ENCODE measurements at regions not wholly inside any gene's neighbourhood (a gene's known extent, or its start where the extent isn't known, plus 50 kb on each side); places are given as distances from the start of the nearest gene placed in this dataset.
A peak's percentile ranks its signal among the peaks of the same experiment; 100 is the strongest.
"Not testable (repeated sequence)": the region's sequence is repeated elsewhere in the genome, so short reads cannot be mapped to it uniquely, and the experiment has no call there.

DNA sequence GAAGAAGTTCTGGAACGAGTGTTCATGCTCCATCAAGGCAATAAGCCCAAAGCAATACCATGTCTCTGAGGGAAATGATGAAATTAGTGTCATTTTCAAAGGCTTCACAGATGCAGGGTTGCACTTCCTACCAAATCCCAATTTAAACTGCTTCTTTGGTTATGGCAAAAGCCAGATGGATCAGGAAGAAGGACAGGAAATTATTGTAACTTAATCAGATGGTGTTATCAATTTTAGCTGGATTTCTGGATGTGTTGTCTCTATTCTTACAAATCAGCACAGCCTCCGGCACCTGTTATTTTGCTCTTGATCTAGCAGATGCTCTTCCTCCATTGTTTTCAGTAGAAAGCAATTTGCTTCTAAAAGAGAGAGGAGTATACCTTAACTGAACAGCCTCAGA is 693.4 kb downstream of the SOCS6 start:
- no peak for DNase-seq

DNA sequence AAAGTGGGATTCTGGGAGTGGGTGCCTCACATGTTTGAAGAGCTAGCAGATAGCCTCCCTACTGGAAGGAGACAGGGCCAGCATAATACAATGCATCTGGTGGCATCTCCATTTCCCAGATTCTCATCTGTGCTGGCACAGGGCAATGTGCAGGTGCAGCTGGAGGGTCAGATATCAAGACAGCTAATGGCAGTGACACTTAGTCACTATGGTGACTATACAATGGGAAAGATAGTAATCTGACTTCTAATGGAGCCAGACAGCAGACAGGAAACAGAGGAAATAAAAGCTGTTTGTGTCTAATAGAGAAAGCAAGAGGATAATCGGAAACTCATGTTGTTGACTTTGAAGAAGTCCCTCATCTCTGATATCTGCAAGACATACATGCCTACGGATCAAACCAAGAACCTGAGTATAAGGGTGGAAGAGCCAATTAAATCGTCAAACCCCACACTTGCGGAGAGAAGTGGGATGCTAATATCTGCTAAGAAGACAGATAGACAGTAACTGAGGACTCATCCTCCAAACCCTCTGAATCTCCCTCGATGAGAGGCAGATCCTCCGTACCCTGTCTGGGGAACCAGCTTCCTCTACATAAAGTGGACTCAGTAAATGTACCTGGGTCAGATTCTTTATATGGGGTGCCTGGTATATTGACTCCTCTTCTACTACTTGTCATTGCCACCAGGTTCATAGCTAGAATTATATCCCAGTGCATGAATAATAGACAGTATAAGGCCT is 692.7 kb downstream of the SOCS6 start:
- no peak for DNase-seq

DNA sequence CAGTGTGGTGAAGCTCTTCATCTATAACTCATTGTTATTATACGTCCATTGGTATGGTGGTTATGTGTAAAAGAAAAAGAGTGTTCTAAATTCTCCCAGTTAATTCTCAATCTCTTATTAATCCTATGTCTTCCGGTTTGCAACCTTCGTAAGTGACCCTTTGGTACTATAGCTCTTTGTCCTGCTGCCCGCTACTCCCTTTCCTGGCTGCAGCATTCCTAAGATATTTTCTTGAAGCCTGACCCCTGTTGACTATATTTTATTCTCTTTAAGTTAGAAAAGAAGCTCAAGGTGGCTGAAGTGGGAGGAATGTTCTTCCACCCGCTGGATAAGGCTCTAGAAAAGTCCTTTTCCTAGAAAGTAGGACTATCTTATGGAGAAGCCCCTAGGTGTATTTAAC is 684.8 kb downstream of the SOCS6 start:
- DNase-seq = no peak

DNA sequence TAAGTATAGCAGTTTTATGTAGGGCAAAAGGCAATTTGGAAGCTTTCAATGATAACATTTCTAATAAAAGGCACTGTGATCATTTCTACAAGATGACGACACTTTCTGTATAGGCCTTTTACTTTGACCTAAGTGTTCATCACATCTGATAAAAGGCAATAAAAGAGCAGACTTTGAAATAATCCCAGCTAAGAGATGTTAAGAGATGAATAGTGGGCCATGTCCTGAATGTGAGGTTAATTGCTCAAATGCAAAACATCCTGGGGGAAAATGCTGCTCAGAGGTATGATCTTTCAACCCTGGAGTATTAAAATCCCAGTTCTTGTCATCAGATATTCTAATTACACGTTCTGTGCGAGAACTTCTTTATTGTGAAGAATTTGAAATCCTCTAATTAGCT is 677.6 kb downstream of the SOCS6 start:
- DNase-seq = no peak

DNA sequence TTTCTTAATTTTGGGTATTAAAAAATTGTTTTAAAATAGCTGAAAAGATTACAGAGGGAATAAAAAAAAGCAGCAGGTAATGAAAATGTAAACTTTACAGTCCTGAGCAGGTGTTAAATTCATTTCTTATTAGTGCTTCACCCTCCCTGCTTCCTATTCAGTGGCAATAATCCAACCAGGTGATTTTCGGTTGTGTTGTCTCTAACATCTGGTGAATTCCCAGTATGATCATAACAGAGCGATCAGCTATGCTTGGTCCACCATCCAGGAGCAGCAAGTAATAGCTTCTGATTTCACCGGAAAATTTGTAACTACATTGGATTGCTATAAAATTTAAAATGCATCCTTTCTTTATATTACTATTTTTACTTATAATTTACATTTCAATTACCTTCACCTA is 673.1 kb downstream of the SOCS6 start:
- no peak for DNase-seq

DNA sequence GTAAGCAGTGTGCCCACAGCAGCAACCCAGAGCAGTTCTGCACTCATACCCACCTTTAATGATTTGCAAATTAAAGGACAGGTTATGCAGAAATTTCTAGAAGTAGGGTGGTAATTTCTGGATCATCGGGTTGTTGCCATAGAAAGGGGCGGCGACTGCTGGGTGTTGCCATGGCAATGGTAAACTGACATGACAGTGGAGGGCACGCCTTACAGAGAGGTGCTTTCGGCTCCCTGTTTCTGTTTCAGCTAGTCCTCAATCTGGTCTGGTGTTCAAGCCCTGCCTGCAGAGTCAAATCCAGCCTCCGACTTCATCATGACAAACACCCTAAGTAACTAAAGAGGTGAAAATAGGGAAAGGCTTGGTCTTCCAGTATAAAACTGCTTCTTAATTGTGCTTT is 667.7 kb downstream of the SOCS6 start:
- no peak for DNase-seq

DNA sequence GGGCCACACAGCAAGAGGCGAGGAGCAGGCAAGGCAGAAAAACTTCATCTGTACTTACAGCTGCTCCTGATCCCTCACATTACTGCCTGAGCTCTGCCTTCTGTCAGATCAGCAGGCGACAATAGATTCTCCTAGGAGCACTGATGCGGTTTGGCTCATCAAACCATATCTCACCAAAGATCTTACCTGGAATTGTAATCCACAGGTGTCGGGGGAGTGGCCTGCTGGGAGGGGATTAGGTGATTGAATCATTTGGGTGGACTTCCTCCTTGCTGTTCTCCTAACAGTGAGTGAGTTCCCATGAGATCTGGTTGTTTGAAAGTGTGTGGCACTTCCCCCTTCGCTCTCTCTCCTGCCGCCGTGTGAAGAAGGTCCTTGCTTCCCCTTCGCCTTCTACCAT is 647.3 kb downstream of the SOCS6 start:
- DNase-seq = no peak

DNA sequence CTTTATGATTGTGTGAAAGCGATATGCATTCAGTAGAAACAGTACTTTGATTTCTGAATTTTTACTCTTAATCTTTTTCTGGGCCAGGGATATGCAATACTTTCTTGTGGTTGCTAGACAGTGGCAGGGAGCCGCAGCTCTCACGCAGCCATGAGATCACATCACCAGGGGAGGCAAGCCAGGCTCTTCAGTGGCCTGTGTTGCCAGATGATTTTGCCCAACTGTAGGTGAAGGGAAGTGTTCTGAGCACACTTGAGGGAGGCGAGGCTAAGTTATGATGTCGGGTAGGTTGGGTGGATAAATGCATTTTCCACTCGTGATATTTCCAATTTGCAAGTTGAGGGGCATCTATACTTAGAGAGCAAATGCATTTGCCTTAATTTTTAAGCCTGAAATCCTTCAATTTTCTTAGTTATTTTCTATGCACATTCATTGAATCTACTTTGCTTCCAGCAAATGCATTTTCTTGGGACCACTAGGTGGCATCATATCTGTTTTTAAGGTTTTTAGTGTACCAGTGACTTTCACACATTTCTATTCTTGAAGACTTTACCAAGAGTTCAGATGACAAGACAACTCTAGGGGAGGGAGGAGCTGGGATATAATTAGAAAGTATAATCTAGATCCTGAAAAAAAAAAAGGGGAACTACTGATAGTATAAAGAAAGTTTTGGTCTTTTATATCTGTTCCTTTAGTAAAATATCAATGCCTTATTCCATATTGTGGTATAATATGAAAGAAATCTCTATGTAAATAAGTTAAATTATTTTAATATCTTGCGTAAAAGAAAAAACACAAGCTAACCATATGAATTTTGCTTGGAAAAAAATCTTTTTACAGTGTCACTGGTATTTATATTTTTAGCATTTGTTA is 643.3 kb downstream of the SOCS6 start:
- DNase-seq = peak; percentile 10

DNA sequence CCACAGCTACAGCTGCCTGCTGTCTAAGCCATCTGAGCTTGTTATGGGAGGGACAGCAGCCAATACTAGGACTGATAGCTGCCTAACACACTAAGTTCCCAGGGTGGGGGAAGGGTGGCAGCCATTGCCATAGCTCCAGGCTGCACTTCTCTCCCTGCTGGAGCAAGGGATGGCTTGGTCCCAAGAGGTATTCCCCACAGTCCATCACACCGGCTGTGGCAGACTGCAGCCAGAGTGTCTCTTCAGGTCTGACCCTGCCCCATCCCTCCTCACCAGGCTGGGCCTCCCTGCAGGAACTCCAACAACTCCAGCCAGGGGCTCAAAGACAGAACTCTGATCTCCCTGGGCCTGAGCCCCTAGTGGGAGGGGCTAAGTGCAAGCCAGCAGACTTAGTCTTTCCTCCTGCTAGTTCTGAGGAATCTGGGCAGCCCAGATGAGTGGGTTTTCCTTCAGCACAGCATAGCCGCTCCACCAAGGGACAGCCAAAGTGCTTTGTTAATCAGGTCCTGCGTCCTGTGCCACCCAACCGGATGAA is 632.1 kb downstream of the SOCS6 start:
- no peak for DNase-seq

DNA sequence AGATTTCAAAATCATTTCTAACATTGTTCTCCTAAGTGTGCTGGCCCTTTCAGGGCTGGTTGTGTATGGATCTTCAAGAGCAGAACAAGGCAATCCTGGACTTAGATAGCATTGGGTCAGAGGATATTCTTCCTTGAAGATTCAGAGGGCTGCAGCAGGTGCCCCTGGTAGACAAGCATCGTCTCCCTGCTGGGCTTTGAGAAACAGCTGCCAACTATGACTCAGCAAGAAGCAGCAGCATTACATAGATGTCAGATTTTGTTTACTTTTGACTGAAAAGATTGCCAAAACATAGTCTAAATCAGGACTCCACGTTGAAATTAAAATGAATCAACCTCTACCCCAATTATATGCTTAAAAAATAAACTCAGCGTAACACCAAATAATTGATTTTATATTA is 618.8 kb downstream of the SOCS6 start:
- DNase-seq = no peak

DNA sequence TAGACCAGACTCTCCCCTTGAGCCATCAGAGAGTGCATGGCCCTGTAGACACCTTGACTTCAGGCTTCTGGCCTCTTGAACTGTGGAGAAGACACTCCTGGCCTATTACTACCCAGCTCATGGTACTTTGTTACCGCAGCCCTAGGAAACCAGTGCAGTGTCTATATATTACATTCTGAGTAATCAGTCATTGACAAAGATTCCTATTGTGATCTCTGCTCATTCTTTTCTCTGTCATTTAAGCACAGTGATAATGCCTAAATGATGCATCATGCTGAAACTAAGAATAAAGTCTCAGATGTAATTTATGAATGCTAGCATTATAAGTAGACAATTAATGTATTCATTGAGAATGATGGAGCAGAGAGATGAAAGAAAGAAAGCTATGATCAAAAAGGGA is 603.5 kb downstream of the SOCS6 start:
- DNase-seq = no peak

DNA sequence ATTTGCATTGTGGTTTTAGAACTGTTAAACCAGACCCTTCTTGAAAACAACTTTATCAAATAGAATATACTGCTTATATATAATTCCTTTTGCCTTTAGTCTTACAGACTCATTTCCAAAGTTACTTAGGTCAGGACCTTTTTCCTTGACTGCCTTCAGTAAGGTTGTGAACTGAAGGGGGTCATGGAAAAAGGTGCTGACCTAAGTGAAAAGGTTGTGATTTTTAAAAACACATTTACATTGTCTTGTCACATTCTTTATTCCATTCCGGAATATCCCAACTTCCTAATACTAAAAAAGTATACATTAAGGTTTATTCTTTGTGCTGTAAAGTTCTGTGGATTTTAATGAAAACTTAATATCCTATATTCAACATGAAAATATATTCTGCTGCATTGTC is 581.4 kb downstream of the SOCS6 start:
- no peak for DNase-seq

DNA sequence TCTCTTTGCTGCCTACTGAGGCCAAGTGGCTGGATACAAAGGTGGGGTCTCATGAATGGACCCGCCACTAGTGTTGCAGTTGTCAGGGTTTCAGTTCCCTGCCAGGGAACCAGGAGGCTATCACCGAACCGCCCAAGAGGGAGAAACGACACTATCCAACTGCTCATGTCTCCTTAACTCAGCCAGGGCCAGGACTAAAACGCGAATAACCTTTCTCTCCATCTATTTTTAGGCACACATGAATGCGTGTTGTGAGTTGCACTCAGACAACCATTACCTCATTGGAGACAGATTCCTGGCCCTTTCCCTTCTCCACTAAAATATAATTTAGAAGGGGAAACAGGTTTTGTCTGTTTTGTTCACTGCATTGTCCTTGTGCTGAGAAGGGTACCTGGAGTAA is 559.5 kb downstream of the SOCS6 start:
- DNase-seq = no peak

DNA sequence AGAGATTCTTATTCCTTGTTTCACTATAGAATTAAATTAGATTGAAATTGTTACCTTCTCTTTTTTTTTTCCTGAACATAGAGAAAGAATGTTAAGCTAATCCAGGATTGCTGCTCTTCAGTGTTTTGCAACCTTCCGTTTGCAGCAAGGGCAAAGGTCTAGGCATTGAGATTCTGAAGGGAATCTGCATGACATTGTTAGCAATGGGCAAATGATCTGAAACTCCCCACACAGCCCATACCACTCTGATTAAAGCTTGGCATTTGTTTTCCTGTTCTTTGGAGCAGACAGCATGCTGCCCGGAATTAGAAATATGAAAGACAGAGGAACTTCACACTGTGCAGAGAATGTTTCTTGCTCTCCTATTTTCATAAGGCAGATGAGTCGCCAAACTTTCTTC is 551.8 kb downstream of the SOCS6 start:
- no peak for DNase-seq

DNA sequence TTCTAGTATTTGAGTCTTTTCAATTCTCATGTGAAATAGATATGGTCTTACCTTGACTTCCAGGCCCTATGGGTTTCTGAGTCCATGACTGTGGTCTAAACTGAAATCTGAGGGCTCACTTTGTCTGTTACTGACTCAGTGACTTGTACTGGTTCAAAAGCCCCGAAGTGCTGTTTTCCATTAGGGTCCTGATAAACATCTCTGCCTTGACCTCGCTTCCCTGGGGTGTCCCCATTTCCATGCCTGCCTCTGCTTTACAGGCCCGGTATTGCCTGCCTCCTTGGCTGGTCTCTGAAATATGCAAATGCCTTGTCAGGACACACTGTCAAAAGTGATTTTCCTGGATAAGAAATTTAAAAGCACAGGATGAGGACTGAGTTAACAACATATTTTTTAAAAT is 538.8 kb downstream of the SOCS6 start:
- no peak for DNase-seq

DNA sequence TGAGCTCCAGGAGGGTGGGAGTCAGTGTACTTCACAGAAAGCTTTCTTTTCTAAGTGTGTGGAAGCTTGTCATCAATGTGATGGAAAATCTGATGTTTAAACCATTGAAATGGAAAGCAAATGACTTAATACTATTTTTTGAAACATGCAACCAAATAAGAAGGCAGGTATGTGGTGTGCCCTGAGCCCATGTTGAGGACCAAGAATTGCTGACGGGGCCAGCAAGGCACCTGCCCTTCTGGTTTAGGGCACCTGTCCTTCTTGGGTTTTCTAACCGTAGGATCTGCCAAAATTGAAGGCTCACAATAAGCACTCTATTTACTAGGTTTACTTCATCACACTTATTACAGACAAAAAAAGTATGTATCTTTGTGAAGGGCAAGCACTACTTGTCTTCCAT is 537.7 kb downstream of the SOCS6 start:
- no peak for DNase-seq

DNA sequence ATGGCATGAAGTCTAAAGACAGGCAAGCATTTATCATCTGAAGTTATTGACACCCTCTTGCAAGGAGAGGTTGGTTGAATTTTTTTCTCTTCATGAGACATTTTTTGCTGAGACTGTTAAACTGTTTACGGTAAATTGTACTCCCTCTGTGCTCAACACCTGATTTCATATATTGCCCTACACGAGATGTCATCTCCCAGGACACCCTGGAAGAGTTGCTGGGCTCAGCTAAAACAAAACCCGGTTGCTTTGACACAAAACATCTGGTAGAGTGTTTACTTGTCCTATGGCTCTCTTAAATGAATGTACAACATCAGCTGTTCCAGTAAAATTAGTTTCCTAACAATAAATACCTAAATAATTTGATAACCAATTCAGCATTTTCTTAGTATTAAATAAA is 533.8 kb downstream of the SOCS6 start:
- DNase-seq = no peak

DNA sequence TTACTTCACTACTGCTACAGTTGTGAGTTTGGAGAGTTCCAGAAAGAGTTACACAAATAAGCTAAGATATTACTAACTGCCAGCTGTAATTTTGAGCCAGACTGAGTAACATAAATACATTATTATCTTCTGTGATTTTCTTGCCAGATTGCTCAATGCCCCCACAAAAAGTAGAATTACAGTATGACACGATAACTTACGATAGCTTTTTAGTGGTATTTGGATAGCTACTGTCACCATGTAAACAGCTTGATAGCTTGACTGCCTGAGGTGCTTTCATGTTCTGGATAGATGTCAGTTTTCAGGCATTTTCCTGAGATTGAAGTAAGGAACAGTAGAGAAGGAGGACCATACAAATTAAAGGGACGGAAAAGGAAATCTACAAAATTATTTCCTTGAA is 533.3 kb downstream of the SOCS6 start:
- no peak for DNase-seq

DNA sequence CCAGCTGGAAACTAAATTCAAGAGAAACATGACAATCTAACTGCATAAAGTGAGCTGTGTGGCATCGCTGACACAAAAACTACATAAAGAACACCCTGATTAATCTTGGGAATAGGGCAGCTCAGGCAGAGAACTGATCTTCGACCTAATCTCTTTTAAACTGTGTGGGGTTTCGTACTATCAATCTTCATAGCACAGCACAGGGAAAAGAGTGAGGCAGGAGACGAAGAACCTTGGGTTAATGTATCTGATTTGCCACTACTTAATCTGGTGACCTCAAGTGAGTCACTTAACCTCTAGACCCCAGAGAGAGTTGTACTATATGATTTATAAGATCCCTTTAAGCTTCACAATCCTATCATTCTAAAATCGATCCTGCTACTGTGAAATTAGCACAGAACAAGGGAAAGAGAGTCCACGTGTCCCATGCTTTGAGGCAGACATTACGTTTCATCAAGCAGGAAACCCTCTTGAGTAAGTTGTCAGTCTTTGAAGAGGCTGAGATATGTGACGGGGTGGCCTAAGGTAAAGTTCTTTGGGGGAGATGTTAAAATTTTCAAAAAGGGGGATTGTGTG is 519.7 kb downstream of the SOCS6 start:
- no peak for DNase-seq

DNA sequence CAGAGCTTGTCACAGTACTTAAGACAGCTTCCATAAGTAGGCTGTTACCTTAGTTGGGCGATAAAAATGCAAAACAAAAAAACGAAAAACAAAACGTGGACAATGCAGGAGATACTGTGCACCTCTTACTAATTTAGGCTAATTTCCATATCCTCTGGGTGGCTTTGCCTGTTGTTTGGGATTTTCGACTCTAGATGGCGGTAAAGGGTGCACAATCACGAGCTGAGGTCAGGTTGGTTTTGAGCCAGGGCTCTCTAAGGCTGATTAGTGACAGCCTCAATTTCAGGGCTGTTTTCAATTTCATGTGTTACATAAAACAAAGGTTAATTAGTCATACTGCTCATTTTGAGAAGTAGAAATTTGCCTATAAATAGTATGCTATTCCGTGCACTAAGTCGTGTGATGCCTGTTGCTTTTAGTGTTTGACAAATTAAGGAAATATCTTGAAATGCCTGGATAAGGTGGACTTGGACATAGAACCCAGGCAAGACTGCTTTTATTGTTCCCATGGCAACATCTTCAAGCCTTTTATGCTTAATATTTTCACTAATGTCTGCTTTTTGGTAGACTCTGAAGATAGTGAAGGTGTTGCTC is 493.1 kb downstream of the SOCS6 start:
- DNase-seq = peak; percentile 11

DNA sequence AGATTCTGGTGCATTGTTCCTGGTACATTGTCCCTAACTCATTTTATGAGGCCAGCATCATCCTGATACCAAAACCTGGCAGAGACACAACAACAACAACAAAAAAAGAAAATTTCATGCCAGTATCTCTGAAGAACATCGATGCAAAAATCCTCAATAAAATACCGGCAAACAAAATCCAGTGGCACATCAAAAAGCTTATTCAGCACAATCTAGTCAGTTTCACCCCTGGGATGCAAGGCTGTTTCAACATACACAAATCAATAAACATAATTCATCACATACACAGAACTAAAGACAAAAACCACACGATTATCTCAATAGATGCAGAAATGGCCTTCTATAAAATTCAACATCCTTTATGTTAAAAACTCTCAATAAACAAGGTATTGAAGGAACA is 477.4 kb downstream of the SOCS6 start:
- not testable (repeated sequence) for DNase-seq

DNA sequence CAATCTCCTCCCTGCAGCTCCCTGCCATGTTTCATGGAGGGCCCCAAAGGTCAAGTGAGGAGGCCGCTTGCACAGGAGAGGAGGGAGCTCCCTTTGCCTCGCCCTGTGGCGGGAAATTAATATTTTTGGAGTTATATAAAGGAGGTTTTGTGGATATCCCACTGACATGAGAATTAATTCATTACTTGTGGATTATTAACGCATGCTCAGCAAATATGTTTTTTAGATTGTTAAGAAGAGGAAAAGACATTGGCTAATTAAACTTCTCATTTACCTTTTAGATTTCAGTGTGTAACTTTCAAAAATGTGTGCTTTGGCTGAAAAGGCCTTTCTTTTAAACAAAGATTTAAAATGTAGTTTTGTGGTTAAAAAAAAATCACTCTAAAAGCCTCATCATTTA is 474.0 kb downstream of the SOCS6 start:
- DNase-seq = no peak

DNA sequence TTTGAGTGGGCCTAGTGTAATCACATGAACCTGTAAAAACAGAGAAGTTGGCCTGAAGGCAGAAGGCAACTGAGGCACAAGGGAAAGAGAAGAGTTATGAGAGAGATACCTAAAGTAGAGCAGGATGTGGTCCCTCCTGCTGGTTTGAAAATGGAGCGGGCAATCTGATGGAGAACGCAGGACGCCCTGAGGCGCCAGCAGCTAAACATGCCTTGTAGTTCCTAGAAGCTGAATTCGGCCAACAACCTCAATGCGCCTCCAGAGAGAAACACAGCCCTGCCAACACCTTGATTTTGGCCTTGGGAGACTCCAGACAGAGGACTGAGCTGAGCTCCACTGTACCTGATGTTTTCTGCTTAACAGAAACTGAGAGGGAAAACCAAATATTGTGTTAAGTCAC is 469.9 kb downstream of the SOCS6 start:
- no peak for DNase-seq

All from skin of body (tissue), 1 donor.